ENCODE measurements at regions not wholly inside any gene's neighbourhood (a gene's known extent, or its start where the extent isn't known, plus 50 kb on each side); places are given as distances from the start of the nearest gene placed in this dataset.

DNA sequence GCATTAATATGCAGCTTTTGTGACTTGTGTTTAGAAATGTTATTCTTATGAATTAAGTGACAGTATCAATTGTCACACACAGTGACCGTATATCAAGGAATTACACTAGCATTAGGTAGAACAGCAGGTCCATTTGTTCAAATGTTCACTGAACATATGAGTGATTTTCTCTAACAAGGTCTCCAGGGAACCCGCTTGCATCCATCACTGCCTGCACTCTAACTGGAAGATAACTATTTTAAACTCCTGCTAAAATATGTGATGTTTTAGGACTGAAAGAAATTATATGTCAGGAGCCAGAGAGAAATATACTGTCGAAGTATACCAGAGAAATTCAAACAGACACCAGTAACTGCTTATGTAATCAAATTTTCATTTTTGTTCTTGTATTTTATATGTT is 1395.7 kb downstream of the PCDH18 start:
- no peak for TF ChIP-seq CTCF (conservative IDR thresholded peaks at IDR 0.05; ENCODE audit: low read depth, low read length)
- no peak for DNase-seq (ENCODE audit: low read depth)
- no peak overlapping the region for H3K4me3 ChIP-seq (ENCODE audit: low read length)

DNA sequence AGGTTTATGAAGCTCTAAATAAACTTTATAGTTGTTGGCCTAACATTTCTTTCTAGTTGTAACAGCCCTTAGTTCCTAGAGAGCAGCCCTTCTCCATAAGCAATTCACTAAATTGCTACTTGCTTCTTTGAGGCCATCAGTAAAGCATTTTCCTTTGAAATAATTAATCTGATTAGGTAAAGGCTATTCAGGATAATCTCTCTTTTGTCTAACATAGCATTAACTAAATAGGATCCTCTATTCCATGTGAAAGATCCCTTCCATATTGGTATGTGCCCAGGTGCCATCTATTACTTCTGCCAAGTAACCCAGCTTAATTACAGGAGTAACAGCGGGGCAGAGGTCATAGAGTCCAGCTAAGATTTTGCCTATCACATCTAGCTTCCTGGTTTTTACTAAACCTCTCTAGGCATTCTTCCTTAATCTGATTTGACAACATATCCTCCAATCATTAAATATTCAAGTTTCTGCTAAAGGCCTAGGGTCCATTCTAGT is 1408.0 kb downstream of the PCDH18 start:
- DNase-seq (ENCODE audit: low read depth): peak; percentile 2
- H3K4me3 ChIP-seq (ENCODE audit: low read length): no peak overlapping the region
- TF ChIP-seq CTCF (conservative IDR thresholded peaks at IDR 0.05; ENCODE audit: low read depth, low read length): no peak

- H3K4me3 ChIP-seq (ENCODE audit: low read length): no peak overlapping the region
- no peak for DNase-seq (ENCODE audit: low read depth)
- TF ChIP-seq CTCF (conservative IDR thresholded peaks at IDR 0.05; ENCODE audit: low read depth, low read length): no peak
Observed at GRCh38 chr4:136121426-136121825, 1410.9 kb downstream of the PCDH18 start.

DNA sequence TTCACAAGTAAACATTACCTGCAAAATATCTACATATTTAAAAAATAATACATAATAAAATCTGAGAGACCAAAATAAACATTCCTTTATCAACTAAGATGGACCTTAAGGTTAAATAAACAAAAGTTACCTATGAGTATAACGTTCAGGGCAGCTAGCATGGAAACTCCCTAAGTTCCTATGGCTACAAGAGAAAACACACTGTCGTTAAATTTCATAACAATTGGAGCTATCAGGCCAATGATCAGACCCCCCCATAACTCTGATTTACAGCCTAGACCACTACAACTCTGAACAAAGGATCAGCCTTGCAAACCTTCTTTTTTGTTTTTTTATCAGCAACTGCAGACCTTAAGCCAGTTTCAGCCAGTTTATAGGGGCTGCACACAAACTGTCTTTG is 1418.4 kb downstream of the PCDH18 start:
- no peak for TF ChIP-seq CTCF (conservative IDR thresholded peaks at IDR 0.05; ENCODE audit: low read depth, low read length)

DNA sequence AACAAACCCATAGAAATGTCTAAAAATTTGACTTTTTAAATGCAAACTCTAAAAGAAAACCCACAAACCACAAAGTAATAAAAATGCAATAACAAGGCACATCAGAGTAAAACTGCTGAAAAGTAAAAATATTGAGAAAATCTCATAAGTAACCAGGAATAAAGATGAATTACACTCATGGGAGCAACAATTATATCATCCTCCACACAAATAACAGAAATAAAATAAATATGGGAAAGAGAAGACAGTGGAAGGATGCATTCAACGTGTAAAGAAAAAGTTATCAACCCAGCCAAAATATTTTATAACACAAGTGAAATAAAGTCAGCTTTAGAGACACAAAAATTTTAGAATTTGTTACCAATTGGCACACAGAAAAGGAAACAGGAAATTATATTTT is 1420.2 kb downstream of the PCDH18 start:
- no peak for DNase-seq (ENCODE audit: low read depth)
- no peak overlapping the region for H3K4me3 ChIP-seq (ENCODE audit: low read length)
- no peak for TF ChIP-seq CTCF (conservative IDR thresholded peaks at IDR 0.05; ENCODE audit: low read depth, low read length)

More for the DNA sequence above, 1418.4 kb downstream of the PCDH18 start:
- no peak overlapping the region for H3K4me3 ChIP-seq (ENCODE audit: low read length)
- DNase-seq (ENCODE audit: low read depth): no peak

DNA sequence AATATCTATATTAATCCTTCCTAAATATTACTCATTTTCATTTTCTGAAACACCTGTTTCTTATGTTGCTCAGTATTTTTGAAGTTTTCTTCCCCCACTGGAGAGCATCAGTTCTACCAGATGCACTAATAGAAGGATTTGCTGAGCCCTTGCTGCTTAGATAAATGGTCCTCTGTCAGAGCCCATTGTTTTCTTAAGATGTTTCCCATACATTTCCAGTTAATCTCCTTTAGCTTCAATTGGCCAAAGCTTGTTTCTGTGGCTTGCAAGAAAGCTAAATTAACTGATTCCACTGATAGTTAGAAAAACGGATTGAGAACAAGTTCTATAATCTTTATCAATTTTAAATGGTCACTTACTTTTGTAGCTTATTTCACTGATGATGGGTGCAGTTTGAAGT is 1425.5 kb downstream of the PCDH18 start:
- no peak for TF ChIP-seq CTCF (conservative IDR thresholded peaks at IDR 0.05; ENCODE audit: low read depth, low read length)
- DNase-seq (ENCODE audit: low read depth): no peak

DNA sequence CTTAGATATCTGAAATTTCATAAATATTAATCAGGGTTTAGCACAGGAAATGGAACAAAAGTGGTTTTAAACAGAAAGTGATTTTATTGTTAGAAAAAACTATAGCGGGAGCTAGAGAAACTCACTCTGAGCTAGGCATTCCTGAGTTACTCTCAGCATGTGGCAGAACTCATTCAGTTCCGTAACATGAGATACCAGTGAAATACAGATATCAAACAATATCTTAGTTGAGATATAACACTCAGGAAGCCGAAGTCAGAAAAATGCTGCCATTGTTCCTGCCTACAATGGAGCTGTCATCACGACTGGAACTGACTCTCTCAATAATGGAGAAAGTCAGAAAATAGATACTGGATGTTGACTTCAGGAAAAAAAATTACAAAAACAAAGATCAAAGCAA is 1428.7 kb downstream of the PCDH18 start:
- H3K4me3 ChIP-seq (ENCODE audit: low read length): no peak overlapping the region
- TF ChIP-seq CTCF (conservative IDR thresholded peaks at IDR 0.05; ENCODE audit: low read depth, low read length): no peak
- no peak for DNase-seq (ENCODE audit: low read depth)

More for the DNA sequence above, 1425.5 kb downstream of the PCDH18 start:
- no peak overlapping the region for H3K4me3 ChIP-seq (ENCODE audit: low read length)
